Osteocyte (in vitro differentiated cells): ENCODE measurements at regions not wholly inside any gene's neighbourhood (a gene's known extent, or its start where the extent isn't known, plus 50 kb on each side); places are given as distances from the start of the nearest gene placed in this dataset.
A peak's percentile ranks its signal among the peaks of the same experiment; 100 is the strongest.
"Not testable (repeated sequence)": the region's sequence is repeated elsewhere in the genome, so short reads cannot be mapped to it uniquely, and the experiment has no call there.

ENCODE experiments used
- DNase-seq: peaks from one replicate; pipeline ENCODE4 v3.0.0; 2021; ENCODE audit warnings: mixed read lengths; ENCODE audit not compliant: unreplicated experiment; ENCODE audit errors: extremely low spot score
- H3K27ac Mint-ChIP-seq: one replicate; pipeline ENCODE4 v1.8.0; 2021; ENCODE audit warnings: mild to moderate bottlenecking, mixed read lengths; ENCODE audit not compliant: unreplicated experiment
- H3K27me3 Mint-ChIP-seq: one replicate; pipeline ENCODE4 v1.8.0; 2021; ENCODE audit warnings: mixed read lengths; ENCODE audit not compliant: unreplicated experiment
- H3K36me3 Mint-ChIP-seq: one replicate; pipeline ENCODE4 v1.8.0; 2021; ENCODE audit warnings: mixed read lengths; ENCODE audit not compliant: unreplicated experiment
- H3K4me1 Mint-ChIP-seq: one replicate; pipeline ENCODE4 v1.8.0; 2021; ENCODE audit warnings: mixed read lengths; ENCODE audit not compliant: unreplicated experiment
- H3K4me3 Mint-ChIP-seq: one replicate; pipeline ENCODE4 v1.8.0; 2021; ENCODE audit warnings: mild to moderate bottlenecking, moderate library complexity, mixed read lengths; ENCODE audit not compliant: unreplicated experiment
- H3K9me3 Mint-ChIP-seq: one replicate; pipeline ENCODE4 v1.8.0; 2021; ENCODE audit warnings: mixed read lengths; ENCODE audit not compliant: unreplicated experiment
- TF ChIP-seq, protein P1 (sequence below): fragments of 200-600 bp; sonication (generic); IDR thresholded peaks from 2 replicates; pipeline ENCODE4 v1.5.0; 2021; ENCODE audit warnings: antibody characterized with exemption, mild to moderate bottlenecking, moderate library complexity

DNA sequence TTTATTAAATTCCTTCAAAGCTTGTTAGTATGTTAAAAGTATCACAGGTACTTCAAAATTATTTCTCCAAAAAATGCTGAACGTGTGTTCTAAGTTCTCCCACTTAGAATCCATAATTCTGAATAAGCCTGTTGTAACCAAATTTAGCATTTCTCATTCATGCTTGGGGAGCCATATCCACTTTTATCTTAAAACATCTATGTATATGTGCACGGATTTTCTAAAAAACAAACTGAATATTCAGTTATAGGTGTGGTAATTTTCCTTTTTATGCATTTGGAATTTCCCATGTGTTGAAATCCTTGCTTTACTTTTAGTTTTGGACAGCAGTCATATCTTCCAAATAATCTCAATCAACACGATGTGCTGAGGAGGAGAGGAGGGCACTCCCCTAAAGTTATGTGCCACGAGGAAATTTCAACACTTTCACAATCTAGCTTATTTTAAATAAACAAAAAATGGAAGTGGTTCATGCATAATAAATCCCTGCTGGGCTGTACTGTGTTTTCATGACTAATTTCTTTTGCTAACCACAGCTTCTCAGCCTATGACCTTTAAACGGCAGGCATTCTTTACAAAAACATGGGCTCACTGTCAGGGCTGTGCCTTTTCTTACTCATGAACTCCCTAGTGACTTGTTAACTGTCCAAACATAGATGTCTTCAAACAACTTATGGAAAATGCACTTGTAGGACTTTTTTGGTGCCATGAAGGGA is 380.3 kb upstream of the SEMA3C start:
- DNase-seq = no peak
- H3K27me3 Mint-ChIP-seq = peaks cover 59% of the 10 kb centered on the region
- peak overlapping the region; percentile 45 for H3K27ac Mint-ChIP-seq
- H3K4me1 Mint-ChIP-seq = peaks cover 37% of the 10 kb centered on the region
- no peaks in the 10 kb centered on the region for H3K9me3 Mint-ChIP-seq
- no peaks in the 10 kb centered on the region for H3K36me3 Mint-ChIP-seq
- TF ChIP-seq, protein P1, sequence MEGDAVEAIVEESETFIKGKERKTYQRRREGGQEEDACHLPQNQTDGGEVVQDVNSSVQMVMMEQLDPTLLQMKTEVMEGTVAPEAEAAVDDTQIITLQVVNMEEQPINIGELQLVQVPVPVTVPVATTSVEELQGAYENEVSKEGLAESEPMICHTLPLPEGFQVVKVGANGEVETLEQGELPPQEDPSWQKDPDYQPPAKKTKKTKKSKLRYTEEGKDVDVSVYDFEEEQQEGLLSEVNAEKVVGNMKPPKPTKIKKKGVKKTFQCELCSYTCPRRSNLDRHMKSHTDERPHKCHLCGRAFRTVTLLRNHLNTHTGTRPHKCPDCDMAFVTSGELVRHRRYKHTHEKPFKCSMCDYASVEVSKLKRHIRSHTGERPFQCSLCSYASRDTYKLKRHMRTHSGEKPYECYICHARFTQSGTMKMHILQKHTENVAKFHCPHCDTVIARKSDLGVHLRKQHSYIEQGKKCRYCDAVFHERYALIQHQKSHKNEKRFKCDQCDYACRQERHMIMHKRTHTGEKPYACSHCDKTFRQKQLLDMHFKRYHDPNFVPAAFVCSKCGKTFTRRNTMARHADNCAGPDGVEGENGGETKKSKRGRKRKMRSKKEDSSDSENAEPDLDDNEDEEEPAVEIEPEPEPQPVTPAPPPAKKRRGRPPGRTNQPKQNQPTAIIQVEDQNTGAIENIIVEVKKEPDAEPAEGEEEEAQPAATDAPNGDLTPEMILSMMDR = no peak
- H3K4me3 Mint-ChIP-seq = no peak overlapping the region

GRCh38 chr7:81297317-81297716 is 378.5 kb upstream of the SEMA3C start:
- no peaks in the 10 kb centered on the region for H3K9me3 Mint-ChIP-seq
- H3K4me1 Mint-ChIP-seq = peaks cover 37% of the 10 kb centered on the region
- peaks cover 58% of the 10 kb centered on the region for H3K27me3 Mint-ChIP-seq
- H3K4me3 Mint-ChIP-seq = no peak overlapping the region
- H3K36me3 Mint-ChIP-seq = peaks cover 4% of the 10 kb centered on the region
- no peak for DNase-seq
- TF ChIP-seq, protein P1 = no peak
- no peak overlapping the region for H3K27ac Mint-ChIP-seq

GRCh38 chr7:81296726-81297125 is 377.9 kb upstream of the SEMA3C start:
- Mint-ChIP-seq H3K27me3 (peaks cover 57% of the 10 kb centered on the region), H3K9me3 (no peaks in the 10 kb centered on the region), H3K4me3 (no peak overlapping the region), H3K27ac (no peak overlapping the region), H3K4me1 (peaks cover 37% of the 10 kb centered on the region), H3K36me3 (peaks cover 4% of the 10 kb centered on the region)
- TF ChIP-seq, protein P1 = no peak
- DNase-seq = no peak

- H3K9me3 Mint-ChIP-seq = no peaks in the 10 kb centered on the region
- DNase-seq = no peak
Observed at GRCh38 chr7:81294897-81295515, 376.2 kb upstream of the SEMA3C start.

GRCh38 chr7:81293806-81294205 is 375.0 kb upstream of the SEMA3C start:
- Mint-ChIP-seq H3K4me3 (no peak overlapping the region), H3K27me3 (peaks cover 60% of the 10 kb centered on the region), H3K9me3 (no peaks in the 10 kb centered on the region), H3K4me1 (peaks cover 15% of the 10 kb centered on the region), H3K36me3 (peaks cover 4% of the 10 kb centered on the region), H3K27ac (no peak overlapping the region)
- DNase-seq = no peak
- TF ChIP-seq, protein P1 = no peak

More at GRCh38 chr7:81294897-81295515, 376.2 kb upstream of the SEMA3C start:
- Mint-ChIP-seq H3K27ac (no peak overlapping the region), H3K4me3 (no peak overlapping the region), H3K27me3 (peaks cover 55% of the 10 kb centered on the region), H3K4me1 (peaks cover 26% of the 10 kb centered on the region), H3K36me3 (peaks cover 4% of the 10 kb centered on the region)
- TF ChIP-seq, protein P1 = no peak

GRCh38 chr7:81286754-81287153 is 367.9 kb upstream of the SEMA3C start:
- H3K4me3 Mint-ChIP-seq, H3K27ac Mint-ChIP-seq, DNase-seq, H3K36me3 Mint-ChIP-seq, H3K9me3 Mint-ChIP-seq: not testable (repeated sequence)
- Mint-ChIP-seq H3K27me3 (peaks cover 16% of the 10 kb centered on the region), H3K4me1 (peaks cover 20% of the 10 kb centered on the region)
